ENCODE measurements at regions not wholly inside any gene's neighbourhood (a gene's known extent, or its start where the extent isn't known, plus 50 kb on each side); places are given as distances from the start of the nearest gene placed in this dataset.

GRCh38 chr13:66068683-66069082 lies 1161.5 kb downstream of the PCDH9 start:
- DNase-seq: no peak

- no peak for DNase-seq
These were observed 1181.2 kb downstream of the PCDH9 start for GRCh38 chr13:66048888-66049287.

- DNase-seq: no peak
These were observed 1189.6 kb downstream of the PCDH9 start for GRCh38 chr13:66040506-66040905.

- no peak for DNase-seq
These were observed 1193.0 kb downstream of the PCDH9 start for GRCh38 chr13:66037096-66037495.

DNA sequence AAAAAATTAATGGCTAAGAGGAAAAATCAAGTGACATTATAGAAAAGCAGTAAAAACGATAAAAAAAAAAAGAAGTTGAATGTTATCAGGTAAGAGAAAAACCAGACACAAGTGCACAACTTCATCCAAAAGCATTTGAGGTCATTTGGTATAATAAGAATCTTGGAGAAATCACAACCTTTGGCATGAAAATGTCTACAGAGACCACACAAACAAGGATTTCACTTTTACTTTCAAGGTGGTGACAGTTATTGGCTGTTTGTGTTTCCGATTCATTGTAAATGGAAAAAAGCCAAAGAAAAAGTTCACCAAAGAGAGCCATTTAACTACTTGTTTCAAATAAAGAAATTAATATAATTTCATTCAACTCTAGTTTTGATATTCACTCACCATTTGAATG lies 1193.5 kb downstream of the PCDH9 start:
- DNase-seq: no peak

DNA sequence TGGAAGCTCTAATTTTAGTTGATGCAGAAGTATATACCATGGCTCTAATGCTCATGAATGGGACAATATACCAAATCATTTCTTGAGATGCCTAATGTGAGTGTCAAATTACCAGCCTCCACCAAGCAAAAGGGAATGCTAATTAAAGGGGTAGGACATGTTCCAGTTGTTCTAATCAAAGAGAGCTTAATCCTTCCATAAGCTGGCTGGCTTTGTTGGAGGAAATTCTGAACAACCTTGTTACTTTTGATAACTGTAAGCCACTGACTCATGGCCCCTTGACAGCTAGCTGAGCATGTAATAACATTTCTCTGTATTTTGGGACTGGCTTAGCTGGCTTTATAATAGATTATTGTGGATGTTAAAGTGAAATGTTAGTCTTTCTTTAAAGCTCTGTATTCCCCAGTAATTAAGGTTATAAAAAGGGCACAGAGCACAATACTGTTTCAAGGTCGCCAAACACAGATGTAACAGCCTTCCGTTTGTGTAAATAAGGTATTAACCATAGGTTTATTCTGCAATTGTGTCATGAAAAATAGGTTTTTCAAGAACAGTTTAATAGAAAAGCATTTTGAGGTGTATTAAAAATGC lies 1194.0 kb downstream of the PCDH9 start:
- DNase-seq: peak; percentile 61

GRCh38 chr13:66033924-66034323 lies 1196.2 kb downstream of the PCDH9 start:
- DNase-seq: no peak

- DNase-seq: no peak
These were observed 1208.3 kb downstream of the PCDH9 start for GRCh38 chr13:66021846-66022245.

GRCh38 chr13:66014771-66015170 lies 1215.4 kb downstream of the PCDH9 start:
- no peak for DNase-seq

DNA sequence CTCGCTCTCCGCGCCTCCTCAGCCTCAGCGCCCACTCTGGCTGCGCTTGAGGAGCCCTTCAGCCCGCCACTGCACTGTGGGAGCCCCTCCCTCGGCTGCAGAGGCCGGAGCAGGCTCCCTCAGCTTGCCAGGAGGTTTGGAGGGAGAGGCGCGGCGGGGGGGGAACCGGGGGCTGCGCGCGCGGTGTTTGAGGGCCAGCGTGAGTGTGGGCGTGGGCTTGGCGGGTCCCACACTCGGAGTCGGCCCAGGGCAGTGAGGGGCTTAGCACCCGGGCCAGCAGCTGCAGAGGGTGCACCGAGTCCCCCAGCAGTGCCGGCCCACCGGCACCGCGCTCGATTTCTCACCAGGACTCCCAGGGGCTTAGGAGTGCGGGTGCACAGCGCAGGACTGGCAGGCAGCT lies 1220.9 kb downstream of the PCDH9 start:
- DNase-seq: no peak

- DNase-seq: no peak
These were observed 1226.6 kb downstream of the PCDH9 start for GRCh38 chr13:66003558-66003957.

- peak; percentile 58 for DNase-seq
These were observed 1229.0 kb downstream of the PCDH9 start for GRCh38 chr13:66001140-66001539.

- DNase-seq: no peak
These were observed 1230.7 kb downstream of the PCDH9 start for GRCh38 chr13:65999411-65999810.

- DNase-seq: no peak
These were observed 1239.5 kb downstream of the PCDH9 start for GRCh38 chr13:65990684-65991083.

DNA sequence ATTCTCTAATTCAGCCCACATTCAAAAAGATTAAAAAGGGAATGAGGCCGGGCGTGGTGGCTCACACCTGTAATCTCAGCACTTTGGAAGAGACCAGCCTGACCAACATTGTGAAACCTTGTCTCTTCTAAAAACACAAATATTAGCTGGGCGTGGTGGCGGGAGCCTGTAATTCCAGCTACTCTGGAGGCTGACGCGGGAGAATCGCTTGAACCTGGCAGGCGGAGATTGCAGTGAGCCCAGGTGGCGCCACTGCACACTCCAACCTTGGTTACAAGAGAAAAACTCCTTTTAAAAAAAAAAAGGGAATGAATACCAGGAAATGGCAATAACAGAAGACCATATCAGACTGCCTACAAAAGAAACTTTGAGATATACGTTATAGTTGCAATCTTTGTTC lies 1244.5 kb downstream of the PCDH9 start:
- no peak for DNase-seq

DNA sequence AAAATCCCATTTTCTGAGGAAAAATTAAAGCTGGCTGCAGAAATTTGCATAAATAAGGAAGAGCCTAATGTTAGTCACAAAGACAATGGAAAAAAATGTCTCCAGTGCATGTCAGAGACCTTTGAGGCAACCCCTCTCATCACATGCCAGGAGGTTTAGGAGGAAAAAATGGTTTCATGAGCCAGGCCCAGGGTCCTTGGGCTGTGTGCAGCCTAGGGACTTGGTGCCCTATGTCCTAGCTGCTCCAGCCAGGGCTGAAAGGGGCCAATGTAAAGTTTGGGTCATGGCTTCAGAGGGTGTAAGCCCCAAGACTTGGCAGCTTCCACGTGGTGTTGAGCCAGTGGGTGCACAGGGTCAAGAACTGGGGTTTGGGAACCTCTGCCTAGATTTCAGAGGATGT lies 1252.6 kb downstream of the PCDH9 start:
- no peak for DNase-seq

GRCh38 chr13:65971541-65971940 lies 1258.6 kb downstream of the PCDH9 start:
- no peak for DNase-seq

- DNase-seq: no peak
These were observed 1263.1 kb downstream of the PCDH9 start for GRCh38 chr13:65966991-65967451.

- no peak for DNase-seq
These were observed 1264.6 kb downstream of the PCDH9 start for GRCh38 chr13:65965501-65965900.

DNA sequence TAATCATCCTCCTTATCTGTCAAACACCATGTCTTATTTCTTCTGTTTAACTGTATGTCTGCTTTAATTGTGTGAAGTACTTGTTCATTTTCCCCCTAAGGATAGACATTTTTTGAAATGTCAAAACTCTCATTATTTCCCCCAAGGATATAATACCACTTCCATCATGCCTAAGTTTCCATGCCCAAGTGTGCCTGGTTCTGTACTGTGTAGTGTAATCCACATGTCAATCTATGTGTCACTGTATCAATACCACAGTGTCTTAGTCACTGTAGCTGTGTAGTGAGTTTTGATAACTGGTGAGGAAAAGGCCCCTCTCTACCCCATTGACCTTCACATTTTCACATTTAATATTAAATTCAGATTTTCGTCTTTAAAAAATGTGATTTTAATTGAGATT lies 1265.5 kb downstream of the PCDH9 start:
- no peak for DNase-seq

GRCh38 chr13:65959305-65959704 lies 1270.8 kb downstream of the PCDH9 start:
- no peak for DNase-seq

DNA sequence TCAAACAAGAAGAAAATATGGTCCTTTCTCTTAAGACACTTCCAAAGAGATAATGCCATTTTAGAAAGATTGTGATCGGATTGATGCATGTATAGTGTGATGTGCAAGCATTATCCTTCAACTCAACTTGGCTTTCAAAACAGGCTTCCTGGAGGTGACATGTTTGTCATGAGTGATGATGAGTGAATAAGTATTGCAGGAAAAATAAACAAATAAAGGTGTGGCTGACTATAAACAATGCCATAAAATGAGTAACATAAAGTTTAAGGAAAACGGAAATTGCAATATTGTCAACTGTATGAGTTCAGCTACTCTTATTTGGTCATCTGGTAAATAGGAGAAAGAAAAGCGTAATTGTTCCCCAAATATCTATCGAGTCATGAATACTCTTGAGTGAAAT lies 1283.7 kb downstream of the PCDH9 start:
- DNase-seq: no peak

GRCh38 chr13:65943708-65944107 lies 1286.4 kb downstream of the PCDH9 start:
- DNase-seq: no peak

- DNase-seq: no peak
These were observed 1287.1 kb downstream of the PCDH9 start for GRCh38 chr13:65943024-65943423.

- DNase-seq: peak; percentile 99
These were observed 1289.4 kb downstream of the PCDH9 start for GRCh38 chr13:65940720-65941119.

- DNase-seq: peak; percentile 83
These were observed 1292.9 kb downstream of the PCDH9 start for GRCh38 chr13:65937251-65937650.

Data from DMS153 (cell line).